Activated effector memory CD4-positive, alpha-beta T cell treated with anti-CD3 and anti-CD28 coated beads, Interleukin-2, amount 50 U/mL, for 16 hours (primary cell): ENCODE measurements at regions not wholly inside any gene's neighbourhood (a gene's known extent, or its start where the extent isn't known, plus 50 kb on each side); places are given as distances from the start of the nearest gene placed in this dataset.

Experiments
- DNase-seq: peaks from one replicate; pipeline ENCODE4 v3.0.0-alpha.2; 2020

DNA sequence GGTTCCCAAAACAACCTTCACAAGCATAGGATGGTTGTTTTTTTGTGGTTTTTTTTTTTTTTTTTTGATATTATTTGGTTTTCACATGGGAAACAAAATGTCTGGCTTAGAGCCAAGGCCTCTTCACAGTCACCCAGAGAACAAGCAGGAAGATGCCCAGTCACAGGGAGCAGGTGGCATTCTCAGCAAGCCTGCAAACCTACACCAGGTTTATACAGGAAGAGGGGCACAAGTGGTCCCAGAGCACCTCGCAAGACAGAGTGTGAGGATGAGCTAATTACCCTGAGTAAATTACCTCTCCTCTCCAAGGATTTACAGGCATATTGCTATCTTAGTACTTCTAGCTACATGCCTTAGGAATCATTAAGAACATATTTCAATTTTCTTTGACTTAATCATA is 1375.6 kb downstream of the EFNB2 start:
- DNase-seq, result no peak

GRCh38 chr13:105153611-105154010 is 1381.9 kb downstream of the EFNB2 start:
- no peak for DNase-seq

- DNase-seq, result no peak
Observed at GRCh38 chr13:105151639-105152038, 1383.8 kb downstream of the EFNB2 start.

- DNase-seq, result no peak
Observed at GRCh38 chr13:105147461-105147860, 1388.0 kb downstream of the EFNB2 start.

GRCh38 chr13:105144936-105145335 is 1390.5 kb downstream of the EFNB2 start:
- DNase-seq, result no peak

- DNase-seq, result no peak
Observed at GRCh38 chr13:105144020-105144419, 1391.4 kb downstream of the EFNB2 start.

DNA sequence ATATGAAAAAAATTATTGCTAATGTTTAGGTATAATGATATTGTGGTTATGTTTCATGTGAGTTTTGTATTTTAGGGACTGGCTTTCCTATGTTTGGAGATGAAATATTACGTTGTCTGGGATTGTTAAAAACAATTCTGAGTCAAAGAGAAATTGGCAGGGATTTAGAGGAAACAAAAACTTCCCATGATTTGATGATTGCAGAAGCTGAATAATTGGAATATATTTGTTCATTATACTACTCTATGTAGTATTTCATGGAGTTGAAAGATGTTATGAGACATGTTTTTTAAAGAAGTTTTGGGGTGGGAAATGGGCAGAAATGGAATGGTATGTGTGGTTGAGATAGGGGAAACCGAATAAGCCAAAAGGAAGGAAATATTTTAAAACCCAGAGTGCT is 1392.9 kb downstream of the EFNB2 start:
- DNase-seq, result no peak

DNA sequence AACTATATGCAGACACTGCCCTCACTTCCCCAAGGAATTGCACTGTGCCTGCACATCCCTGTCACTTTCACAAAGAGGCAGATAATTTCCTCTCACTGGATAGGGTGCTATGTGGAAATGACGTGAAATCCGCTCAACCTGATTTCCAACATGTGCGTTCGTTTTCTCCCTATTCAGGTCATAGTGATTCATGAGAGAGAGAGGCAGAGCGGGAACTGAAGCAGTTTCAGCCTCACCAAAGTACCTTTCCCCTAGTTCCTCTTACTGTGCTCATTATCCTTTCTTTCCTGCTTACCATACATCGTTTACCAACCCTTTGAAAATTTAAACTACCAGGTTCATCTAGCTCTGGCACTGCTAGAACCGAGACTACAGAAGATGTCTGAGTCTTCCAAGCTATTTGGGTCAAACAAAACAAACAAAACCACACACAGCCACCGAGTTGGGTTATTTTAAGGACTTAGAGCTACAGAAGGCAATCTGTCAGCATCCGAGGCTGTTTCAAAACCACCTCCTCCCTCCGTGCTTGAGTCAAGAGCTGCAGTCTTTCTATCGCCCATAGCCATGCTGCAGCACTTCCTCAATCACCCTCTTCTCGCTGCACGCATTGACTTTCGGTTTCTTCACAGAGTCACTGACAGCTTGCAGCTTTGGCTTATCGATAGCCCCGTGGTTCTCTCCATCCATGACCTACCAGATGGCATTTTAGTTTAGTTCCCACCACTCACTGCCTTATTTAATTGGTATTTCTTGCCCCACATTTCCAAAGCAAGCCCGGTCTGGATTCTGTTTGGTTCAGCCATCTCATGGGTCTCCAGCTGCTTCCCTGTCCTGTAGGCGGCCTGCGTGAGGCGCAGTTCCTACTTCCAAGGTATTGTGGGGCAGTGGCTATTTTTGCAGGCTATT is 1395.8 kb downstream of the EFNB2 start:
- peak; percentile 81 for DNase-seq

- DNase-seq, result no peak
Observed at GRCh38 chr13:105139048-105139379, 1396.4 kb downstream of the EFNB2 start.

DNA sequence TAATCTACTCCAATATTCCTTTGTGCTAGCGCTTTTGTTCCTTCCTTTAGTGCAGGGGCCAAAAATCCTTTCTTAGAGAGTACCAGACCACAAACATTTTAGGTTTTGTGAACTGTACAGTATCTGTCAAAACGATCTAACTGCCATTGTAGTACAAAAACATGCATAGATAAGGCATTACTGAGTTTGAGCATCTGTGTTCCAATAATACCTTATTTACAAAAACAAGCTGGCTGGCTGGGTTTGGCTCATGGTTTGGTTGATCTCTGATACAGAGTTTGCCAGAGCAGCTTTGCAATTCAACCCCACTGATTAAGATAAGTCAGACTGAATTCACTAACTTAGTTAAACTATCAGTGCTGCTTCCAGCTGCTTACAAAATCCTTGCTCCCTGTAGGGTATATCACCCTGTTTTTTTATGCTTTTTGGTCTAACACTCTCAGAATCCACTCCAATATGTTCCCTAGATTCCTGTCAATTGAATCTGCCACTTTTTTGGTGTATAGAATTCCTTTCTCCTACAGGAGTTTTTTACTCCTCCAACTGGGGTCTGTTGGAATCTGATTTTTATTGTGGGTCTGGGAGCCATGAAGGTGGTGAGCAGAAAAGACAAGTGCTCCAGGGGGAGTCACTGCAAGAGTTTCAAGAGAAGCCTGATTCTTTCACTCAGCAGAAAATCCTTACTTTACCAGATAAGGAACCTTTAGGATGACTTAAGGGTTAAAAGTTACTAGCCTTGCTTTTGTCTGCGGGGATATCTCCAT is 1399.4 kb downstream of the EFNB2 start:
- no peak for DNase-seq

DNA sequence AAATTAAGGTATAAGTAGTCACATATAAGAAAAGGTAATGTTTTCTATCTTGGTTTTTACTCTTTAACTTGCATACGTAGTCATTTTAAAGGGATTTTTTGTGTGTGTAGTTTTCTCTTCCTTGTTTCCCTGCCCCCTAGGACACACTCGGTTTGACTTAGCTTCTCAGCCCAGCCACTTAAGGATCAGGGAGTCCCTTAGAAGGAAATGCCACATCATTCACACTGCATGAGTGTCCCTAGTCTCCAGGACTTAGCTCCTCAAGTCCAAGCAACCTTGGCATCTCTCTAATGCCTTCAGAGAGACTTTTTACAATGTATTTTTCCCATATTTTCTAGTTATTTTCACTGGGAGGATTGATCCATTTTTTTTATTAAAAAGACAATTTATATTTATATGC is 1407.7 kb downstream of the EFNB2 start:
- DNase-seq, result no peak

DNA sequence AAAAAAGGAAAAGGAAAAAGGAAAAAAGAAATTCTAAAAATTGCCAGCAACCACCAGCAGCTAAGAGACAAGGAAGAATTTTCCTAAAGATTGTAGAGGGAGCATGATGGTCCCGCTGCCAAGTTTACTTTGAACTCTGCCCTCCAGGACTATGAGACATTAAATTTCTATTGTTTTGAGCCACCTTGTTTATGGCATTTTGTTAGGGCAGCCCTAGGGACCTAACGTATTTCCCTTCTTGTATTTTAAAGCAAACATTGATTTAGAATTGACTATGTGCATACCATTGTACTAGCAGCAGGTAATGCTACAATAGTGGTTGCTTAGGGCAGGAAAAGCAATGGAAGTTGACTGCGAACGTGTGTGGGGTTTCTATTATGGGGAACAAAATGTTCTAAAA is 1414.2 kb downstream of the EFNB2 start:
- DNase-seq, result no peak

- no peak for DNase-seq
Observed at GRCh38 chr13:105118426-105118985, 1417.0 kb downstream of the EFNB2 start.

DNA sequence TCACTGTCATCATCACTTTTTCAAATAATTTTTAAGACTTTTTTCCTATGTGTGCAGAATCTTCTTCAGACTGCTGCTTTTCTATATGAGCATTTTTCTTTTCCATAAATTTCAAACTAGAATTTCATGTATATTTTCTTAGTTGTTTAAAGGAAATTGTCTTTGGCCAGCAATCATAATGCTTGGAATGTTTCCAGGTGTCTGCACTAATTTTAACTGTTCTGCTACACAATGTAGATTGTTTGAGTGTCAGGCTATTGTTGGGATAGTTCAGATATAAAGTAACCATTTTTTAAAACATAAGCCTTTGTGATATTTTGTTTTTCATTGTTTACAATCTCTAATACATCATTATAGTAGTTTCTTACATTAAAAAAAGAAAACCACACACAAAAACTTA is 1418.5 kb downstream of the EFNB2 start:
- no peak for DNase-seq

GRCh38 chr13:105112561-105112960 is 1422.9 kb downstream of the EFNB2 start:
- DNase-seq, result no peak

- no peak for DNase-seq
Observed at GRCh38 chr13:105107781-105108180, 1427.7 kb downstream of the EFNB2 start.

DNA sequence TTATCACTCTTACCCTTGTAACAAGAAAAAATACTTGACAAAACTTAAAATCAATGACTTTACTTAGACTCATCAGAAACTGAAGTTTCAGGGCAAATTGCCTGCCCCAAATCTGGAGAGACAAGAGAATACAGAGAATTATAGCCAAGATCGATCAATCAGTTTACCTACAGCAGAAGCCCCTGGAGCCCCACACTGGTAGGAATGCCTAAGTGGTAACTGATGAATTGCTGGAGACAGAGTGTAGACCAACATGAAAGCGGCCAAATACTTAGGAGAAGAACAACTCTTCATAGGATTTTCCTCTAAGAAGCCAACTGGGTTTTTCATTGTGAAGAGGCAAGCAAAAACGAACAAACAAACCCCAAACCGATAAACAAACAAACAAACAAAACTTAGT is 1430.0 kb downstream of the EFNB2 start:
- no peak for DNase-seq

DNA sequence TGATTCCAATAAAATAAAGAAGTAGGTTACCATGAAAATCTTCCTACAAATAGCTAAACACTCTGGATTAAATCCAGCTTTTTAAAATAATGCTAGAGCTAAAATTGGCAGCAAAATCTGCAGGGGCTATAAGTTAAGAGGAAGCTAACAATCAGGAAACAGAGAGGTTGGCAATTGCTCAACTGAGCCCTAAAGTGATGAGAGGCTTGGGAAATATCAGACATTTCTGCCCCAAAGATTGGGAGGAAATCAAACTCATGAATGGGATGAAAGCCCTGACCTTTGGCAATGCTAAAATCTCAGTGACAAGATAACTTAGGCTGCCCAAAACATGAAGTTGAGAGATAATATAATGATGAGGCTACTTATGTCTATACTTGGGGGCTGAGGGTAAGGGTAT is 1437.9 kb downstream of the EFNB2 start:
- DNase-seq, result no peak

DNA sequence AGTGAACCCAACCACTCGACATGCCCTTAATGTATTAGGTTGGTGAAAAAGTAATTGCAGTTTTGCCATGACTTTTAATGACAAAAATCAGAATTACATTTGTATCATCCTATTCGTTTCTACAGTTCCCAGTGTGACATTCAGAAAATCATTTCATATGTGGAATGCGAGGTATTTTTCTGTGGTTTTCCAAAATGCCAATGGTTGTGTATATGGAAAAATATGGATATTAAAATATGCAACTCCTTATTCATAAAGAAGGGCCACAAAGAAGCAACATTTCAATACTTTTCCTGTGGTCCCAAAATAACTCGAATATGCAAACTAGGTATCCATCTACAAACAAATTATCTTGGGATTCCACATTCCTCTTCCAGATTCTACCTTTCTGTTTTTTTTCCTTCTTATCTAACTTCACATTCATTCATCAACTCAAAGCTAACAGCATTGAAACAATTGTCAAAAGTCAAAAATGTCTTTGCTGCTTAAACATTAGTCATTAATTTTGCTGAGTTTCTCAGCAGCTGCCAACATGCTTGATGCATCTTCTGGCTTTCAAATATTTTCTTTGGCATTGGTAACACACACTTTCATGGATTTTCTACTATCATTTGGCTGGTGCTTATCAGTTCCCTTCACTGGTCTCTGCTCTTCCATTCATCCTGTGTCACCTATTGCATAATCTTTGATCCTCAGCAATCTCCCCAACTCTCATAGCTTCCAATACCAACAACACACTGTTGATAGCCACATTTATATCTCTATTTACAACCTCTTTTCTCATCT is 1445.4 kb downstream of the EFNB2 start:
- DNase-seq, result no peak

DNA sequence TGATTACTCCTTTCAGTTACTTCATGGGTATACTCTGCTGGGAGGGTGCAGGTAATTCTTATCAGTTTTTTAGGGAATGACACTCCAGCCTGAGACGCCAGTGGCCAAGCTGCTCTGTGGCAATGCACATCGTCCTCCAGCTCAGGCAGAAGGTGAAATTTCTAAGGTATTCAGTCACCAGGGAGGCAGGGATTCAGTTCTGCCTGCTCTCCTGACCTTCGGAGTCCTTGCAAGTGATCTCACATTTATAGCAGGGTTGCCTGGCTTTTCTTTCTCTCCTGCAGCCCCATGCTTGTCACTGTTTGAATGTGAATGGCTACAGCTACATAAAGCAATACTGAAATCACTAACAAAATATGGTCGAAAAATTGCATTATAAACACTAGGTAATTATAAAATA is 1447.5 kb downstream of the EFNB2 start:
- DNase-seq, result no peak

- no peak for DNase-seq
Observed at GRCh38 chr13:105084931-105085330, 1450.5 kb downstream of the EFNB2 start.

DNA sequence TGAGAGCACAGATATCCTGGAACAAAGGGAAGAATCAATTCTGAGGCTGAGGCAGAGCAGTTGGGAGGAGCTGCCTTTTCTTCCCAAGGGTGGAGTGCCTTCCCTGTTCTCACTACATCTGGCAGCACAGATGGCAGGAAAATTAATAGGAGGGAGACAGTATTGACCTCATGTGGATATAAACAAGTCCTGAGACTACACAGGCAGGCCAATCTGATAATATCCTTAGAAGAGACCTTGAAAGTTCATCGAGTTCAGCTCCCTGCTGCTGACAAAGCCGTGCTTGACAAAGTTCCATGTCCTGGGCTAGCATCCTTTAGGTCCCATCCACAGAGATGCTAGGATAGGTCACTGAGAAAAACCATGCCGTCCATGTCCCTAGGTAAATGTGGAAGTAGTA is 1451.5 kb downstream of the EFNB2 start:
- DNase-seq, result no peak

DNA sequence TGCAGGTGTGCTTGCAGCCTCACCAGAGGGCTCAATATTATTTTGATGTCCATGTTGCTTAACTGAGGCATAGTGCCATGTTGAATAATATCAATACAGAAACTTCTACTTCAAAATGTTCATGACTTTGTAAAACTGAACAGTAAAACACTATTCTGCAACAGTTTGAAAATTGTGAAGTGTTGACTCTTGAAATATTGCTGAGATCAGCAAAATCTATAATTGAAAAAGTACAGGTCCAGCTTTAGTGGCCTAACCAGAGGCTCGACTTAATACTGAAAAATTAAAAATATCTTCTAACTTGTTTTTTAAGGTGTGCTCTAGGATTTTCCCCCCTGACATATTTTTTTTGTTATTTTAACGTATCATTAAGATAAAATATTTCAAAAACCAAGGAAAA is 1460.7 kb downstream of the EFNB2 start:
- DNase-seq, result no peak
